Hepatocyte (in vitro differentiated cells): ENCODE measurements at regions not wholly inside any gene's neighbourhood (a gene's known extent, or its start where the extent isn't known, plus 50 kb on each side); places are given as distances from the start of the nearest gene placed in this dataset.

Experiments
- EZH2phosphoT487 ChIP-seq: fragments of 200-600 bp; sonication (generic); IDR thresholded peaks from one replicate; pipeline ENCODE4 v1.6.1; 2018; ENCODE audit warnings: antibody characterized with exemption, mild to moderate bottlenecking, low read depth, moderate library complexity; ENCODE audit not compliant: unreplicated experiment, severe bottlenecking
- TF ChIP-seq, protein P1 (sequence below): fragments of 200-600 bp; sonication (generic); IDR thresholded peaks from 2 replicates; pipeline ENCODE4 v1.5.1; 2016; ENCODE audit warnings: antibody characterized with exemption, mild to moderate bottlenecking; ENCODE audit not compliant: poor library complexity

DNA sequence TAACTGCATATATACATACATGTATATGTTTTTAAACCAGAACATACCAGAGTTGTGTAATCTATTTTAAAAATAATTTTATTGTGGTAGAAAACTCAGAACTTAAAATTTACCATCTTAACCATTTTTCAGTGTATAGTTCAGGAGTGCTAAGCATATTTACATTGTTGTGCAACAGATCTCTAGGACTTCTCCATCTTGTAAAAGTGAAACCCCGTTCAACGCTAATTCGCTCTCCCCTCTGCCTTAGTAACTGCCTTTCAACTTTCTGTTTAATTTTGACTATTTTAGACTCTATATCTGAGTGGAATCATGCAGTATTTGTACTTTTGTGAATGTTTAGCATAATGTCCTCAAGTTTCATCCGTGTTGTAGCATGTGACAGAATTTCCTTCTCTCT, 51.8 kb upstream of the SSR3 start:
- TF ChIP-seq, protein P1, sequence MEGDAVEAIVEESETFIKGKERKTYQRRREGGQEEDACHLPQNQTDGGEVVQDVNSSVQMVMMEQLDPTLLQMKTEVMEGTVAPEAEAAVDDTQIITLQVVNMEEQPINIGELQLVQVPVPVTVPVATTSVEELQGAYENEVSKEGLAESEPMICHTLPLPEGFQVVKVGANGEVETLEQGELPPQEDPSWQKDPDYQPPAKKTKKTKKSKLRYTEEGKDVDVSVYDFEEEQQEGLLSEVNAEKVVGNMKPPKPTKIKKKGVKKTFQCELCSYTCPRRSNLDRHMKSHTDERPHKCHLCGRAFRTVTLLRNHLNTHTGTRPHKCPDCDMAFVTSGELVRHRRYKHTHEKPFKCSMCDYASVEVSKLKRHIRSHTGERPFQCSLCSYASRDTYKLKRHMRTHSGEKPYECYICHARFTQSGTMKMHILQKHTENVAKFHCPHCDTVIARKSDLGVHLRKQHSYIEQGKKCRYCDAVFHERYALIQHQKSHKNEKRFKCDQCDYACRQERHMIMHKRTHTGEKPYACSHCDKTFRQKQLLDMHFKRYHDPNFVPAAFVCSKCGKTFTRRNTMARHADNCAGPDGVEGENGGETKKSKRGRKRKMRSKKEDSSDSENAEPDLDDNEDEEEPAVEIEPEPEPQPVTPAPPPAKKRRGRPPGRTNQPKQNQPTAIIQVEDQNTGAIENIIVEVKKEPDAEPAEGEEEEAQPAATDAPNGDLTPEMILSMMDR, result no peak
- TF ChIP-seq EZH2phosphoT487, result no peak
